ENCODE measurements at regions not wholly inside any gene's neighbourhood (a gene's known extent, or its start where the extent isn't known, plus 50 kb on each side); places are given as distances from the start of the nearest gene placed in this dataset.

DNA sequence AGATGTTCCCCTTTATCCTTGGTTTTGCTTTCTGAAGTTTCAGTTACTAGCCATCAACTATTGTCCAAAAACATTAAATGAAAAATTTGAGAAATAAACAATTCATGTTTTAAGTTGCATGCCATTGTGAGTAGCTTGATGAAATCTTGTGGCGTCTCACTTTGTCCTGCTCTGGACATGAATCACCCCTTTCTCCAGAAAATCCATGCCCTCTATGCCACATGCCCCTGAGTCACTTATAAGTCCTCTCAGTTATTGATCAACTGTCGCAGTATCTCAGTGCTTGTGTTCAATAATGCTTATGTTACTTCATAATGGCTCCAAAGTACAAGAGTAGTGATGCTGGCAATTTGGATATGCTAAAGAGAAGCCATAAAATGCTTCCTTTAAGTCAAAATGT, 208.0 kb upstream of the FERD3L start:
- Histone ChIP-seq H3K4me2 (no peak overlapping the region), H2AFZ (no peak overlapping the region), H3K79me2 (replicated peaks; ENCODE audit: insufficient read depth) (no peaks in the 10 kb centered on the region), H3K9me2 (ENCODE audit: insufficient read depth) (0 out of 2 replicates have a peak, but pooled peaks cover 8% of the 10 kb centered on the region), H3K36me3 (ENCODE audit: insufficient read depth) (no peaks in the 10 kb centered on the region), H4K20me1 (replicated peaks; ENCODE audit: insufficient read depth) (no peaks in the 10 kb centered on the region), H3K27ac (ENCODE audit: low read depth) (no peak overlapping the region), H3K4me3 (no peak overlapping the region), H3K4me1 (ENCODE audit: insufficient read depth) (no peaks in the 10 kb centered on the region), H3F3A (replicated peaks; ENCODE audit: low read depth) (no peaks in the 10 kb centered on the region), H3K27me3 (ENCODE audit: insufficient read depth) (no peaks in the 10 kb centered on the region)
- ATAC-seq (no peak), DNase-seq (ENCODE audit: low spot score) (no peak)
- no peaks in the 10 kb centered on the region for H3K9me3 Mint-ChIP-seq
- H3K36me3 Mint-ChIP-seq (ENCODE audit: low read depth) = no peaks in the 10 kb centered on the region
- no peak for TF ChIP-seq POLR2AphosphoS5 (IDR thresholded peaks at IDR 0.05; ENCODE audit: low read depth)
- no peak for TF ChIP-seq JUNB (IDR thresholded peaks at IDR 0.05; ENCODE audit: unreplicated experiment)
- TF ChIP-seq NANOG (IDR thresholded peaks at IDR 0.05; ENCODE audit: borderline replicate concordance) = no peak
- no peak for TF ChIP-seq ETS1 (IDR thresholded peaks at IDR 0.05)
- TF ChIP-seq ZNF331 (CRISPR knock-in tag; IDR thresholded peaks at IDR 0.05; ENCODE audit: low read depth) = no peak
- TF ChIP-seq, protein P1, sequence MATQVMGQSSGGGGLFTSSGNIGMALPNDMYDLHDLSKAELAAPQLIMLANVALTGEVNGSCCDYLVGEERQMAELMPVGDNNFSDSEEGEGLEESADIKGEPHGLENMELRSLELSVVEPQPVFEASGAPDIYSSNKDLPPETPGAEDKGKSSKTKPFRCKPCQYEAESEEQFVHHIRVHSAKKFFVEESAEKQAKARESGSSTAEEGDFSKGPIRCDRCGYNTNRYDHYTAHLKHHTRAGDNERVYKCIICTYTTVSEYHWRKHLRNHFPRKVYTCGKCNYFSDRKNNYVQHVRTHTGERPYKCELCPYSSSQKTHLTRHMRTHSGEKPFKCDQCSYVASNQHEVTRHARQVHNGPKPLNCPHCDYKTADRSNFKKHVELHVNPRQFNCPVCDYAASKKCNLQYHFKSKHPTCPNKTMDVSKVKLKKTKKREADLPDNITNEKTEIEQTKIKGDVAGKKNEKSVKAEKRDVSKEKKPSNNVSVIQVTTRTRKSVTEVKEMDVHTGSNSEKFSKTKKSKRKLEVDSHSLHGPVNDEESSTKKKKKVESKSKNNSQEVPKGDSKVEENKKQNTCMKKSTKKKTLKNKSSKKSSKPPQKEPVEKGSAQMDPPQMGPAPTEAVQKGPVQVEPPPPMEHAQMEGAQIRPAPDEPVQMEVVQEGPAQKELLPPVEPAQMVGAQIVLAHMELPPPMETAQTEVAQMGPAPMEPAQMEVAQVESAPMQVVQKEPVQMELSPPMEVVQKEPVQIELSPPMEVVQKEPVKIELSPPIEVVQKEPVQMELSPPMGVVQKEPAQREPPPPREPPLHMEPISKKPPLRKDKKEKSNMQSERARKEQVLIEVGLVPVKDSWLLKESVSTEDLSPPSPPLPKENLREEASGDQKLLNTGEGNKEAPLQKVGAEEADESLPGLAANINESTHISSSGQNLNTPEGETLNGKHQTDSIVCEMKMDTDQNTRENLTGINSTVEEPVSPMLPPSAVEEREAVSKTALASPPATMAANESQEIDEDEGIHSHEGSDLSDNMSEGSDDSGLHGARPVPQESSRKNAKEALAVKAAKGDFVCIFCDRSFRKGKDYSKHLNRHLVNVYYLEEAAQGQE (IDR thresholded peaks at IDR 0.05; ENCODE audit: unreplicated experiment) = no peak
- TF ChIP-seq, protein P2, sequence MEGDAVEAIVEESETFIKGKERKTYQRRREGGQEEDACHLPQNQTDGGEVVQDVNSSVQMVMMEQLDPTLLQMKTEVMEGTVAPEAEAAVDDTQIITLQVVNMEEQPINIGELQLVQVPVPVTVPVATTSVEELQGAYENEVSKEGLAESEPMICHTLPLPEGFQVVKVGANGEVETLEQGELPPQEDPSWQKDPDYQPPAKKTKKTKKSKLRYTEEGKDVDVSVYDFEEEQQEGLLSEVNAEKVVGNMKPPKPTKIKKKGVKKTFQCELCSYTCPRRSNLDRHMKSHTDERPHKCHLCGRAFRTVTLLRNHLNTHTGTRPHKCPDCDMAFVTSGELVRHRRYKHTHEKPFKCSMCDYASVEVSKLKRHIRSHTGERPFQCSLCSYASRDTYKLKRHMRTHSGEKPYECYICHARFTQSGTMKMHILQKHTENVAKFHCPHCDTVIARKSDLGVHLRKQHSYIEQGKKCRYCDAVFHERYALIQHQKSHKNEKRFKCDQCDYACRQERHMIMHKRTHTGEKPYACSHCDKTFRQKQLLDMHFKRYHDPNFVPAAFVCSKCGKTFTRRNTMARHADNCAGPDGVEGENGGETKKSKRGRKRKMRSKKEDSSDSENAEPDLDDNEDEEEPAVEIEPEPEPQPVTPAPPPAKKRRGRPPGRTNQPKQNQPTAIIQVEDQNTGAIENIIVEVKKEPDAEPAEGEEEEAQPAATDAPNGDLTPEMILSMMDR (conservative IDR thresholded peaks at IDR 0.05; ENCODE audit: low read depth in 2 of 2) = no peak
- TF ChIP-seq, protein P3, sequence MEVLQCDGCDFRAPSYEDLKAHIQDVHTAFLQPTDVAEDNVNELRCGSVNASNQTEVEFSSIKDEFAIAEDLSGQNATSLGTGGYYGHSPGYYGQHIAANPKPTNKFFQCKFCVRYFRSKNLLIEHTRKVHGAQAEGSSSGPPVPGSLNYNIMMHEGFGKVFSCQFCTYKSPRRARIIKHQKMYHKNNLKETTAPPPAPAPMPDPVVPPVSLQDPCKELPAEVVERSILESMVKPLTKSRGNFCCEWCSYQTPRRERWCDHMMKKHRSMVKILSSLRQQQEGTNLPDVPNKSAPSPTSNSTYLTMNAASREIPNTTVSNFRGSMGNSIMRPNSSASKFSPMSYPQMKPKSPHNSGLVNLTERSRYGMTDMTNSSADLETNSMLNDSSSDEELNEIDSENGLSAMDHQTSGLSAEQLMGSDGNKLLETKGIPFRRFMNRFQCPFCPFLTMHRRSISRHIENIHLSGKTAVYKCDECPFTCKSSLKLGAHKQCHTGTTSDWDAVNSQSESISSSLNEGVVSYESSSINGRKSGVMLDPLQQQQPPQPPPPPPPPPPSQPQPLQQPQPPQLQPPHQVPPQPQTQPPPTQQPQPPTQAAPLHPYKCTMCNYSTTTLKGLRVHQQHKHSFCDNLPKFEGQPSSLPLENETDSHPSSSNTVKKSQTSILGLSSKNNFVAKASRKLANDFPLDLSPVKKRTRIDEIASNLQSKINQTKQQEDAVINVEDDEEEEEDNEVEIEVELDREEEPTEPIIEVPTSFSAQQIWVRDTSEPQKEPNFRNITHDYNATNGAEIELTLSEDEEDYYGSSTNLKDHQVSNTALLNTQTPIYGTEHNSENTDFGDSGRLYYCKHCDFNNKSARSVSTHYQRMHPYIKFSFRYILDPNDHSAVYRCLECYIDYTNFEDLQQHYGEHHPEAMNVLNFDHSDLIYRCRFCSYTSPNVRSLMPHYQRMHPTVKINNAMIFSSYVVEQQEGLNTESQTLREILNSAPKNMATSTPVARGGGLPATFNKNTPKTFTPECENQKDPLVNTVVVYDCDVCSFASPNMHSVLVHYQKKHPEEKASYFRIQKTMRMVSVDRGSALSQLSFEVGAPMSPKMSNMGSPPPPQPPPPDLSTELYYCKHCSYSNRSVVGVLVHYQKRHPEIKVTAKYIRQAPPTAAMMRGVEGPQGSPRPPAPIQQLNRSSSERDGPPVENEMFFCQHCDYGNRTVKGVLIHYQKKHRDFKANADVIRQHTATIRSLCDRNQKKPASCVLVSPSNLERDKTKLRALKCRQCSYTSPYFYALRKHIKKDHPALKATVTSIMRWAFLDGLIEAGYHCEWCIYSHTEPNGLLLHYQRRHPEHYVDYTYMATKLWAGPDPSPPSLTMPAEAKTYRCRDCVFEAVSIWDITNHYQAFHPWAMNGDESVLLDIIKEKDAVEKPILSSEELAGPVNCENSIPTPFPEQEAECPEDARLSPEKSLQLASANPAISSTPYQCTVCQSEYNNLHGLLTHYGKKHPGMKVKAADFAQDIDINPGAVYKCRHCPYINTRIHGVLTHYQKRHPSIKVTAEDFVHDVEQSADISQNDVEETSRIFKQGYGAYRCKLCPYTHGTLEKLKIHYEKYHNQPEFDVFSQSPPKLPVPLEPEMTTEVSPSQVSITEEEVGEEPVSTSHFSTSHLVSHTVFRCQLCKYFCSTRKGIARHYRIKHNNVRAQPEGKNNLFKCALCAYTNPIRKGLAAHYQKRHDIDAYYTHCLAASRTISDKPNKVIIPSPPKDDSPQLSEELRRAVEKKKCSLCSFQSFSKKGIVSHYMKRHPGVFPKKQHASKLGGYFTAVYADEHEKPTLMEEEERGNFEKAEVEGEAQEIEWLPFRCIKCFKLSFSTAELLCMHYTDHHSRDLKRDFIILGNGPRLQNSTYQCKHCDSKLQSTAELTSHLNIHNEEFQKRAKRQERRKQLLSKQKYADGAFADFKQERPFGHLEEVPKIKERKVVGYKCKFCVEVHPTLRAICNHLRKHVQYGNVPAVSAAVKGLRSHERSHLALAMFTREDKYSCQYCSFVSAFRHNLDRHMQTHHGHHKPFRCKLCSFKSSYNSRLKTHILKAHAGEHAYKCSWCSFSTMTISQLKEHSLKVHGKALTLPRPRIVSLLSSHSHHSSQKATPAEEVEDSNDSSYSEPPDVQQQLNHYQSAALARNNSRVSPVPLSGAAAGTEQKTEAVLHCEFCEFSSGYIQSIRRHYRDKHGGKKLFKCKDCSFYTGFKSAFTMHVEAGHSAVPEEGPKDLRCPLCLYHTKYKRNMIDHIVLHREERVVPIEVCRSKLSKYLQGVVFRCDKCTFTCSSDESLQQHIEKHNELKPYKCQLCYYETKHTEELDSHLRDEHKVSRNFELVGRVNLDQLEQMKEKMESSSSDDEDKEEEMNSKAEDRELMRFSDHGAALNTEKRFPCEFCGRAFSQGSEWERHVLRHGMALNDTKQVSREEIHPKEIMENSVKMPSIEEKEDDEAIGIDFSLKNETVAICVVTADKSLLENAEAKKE (CRISPR knock-in tag; IDR thresholded peaks at IDR 0.05) = no peak
- no peak for TF ChIP-seq CREB1 (CRISPR knock-in tag; IDR thresholded peaks at IDR 0.05; ENCODE audit: low read depth)
- no peak for TF ChIP-seq EZH2 (IDR thresholded peaks at IDR 0.05; ENCODE audit: low read depth, unreplicated experiment)
- TF ChIP-seq EZH2phosphoT487 (IDR thresholded peaks at IDR 0.05; ENCODE audit: unreplicated experiment) = no peak
- no peak for TF ChIP-seq STAT1 (IDR thresholded peaks at IDR 0.05; ENCODE audit: unreplicated experiment)
- no peak for TF ChIP-seq ZNF114 (CRISPR knock-in tag; IDR thresholded peaks at IDR 0.05)
- H3K4me1 Mint-ChIP-seq = peaks cover 15% of the 10 kb centered on the region; the same call in 2 of the 3 replicates
- H3K4me3 Mint-ChIP-seq = no peak overlapping the region
- H3K27ac Mint-ChIP-seq = no peak overlapping the region
- H3K27me3 Mint-ChIP-seq (ENCODE audit: insufficient read depth, low read depth, poor library complexity) = no peaks in the 10 kb centered on the region
